CD14-positive monocyte (primary cell): ENCODE measurements at regions not wholly inside any gene's neighbourhood (a gene's known extent, or its start where the extent isn't known, plus 50 kb on each side); places are given as distances from the start of the nearest gene placed in this dataset.

Source experiments
- DNase-seq, 3 donors: peaks; one replicate each; pipeline ENCODE4 v3.0.0-alpha.2; 2011 to 2022
- H2AFZ ChIP-seq: 2 replicates; pipeline ENCODE4 v1.6.0; 2012; ENCODE audit warnings: mild to moderate bottlenecking, low read depth, low read length, inconsistent platforms; ENCODE audit not compliant: insufficient read depth, poor library complexity, severe bottlenecking
- H3K27ac ChIP-seq, 2 donors: 1 replicate in 1 of 2; 2 replicates in 1 of 2; pipeline ENCODE4 v1.5.1; 2012 to 2013; ENCODE audit warnings: low read length in 2 of 2, control low read depth in 1 of 2, inconsistent platforms in 1 of 2, low read depth in 1 of 2, mild to moderate bottlenecking in 1 of 2
- H3K27me3 ChIP-seq, 2 donors: one replicate each; pipeline versions ENCODE4 v1.6.0 to v1.6.1; 2011 to 2013; ENCODE audit warnings: low read length in 2 of 2; ENCODE audit not compliant: control insufficient read depth in 2 of 2, insufficient read depth in 2 of 2
- H3K36me3 ChIP-seq, 2 donors: replicated peaks in 1 of 2; 1 replicate in 1 of 2; 2 replicates in 1 of 2; pipeline versions ENCODE4 v1.5.1 to v1.6.1; 2012 to 2013; ENCODE audit warnings: low read length in 2 of 2, control low read depth in 1 of 2, inconsistent platforms in 1 of 2, mild to moderate bottlenecking in 1 of 2; ENCODE audit not compliant: insufficient read depth in 2 of 2, control insufficient read depth in 1 of 2
- H3K4me1 ChIP-seq, 2 donors: 1 replicate in 1 of 2; 2 replicates in 1 of 2; pipeline versions ENCODE4 v1.5.1 to v1.6.1; 2012 to 2013; ENCODE audit warnings: low read length in 2 of 2, control low read depth in 1 of 2, inconsistent platforms in 1 of 2, mild to moderate bottlenecking in 1 of 2, moderate library complexity in 1 of 2; ENCODE audit not compliant: insufficient read depth in 2 of 2, control insufficient read depth in 1 of 2
- H3K4me2 ChIP-seq: replicated peaks from 2 replicates; pipeline ENCODE3; 2012; ENCODE audit warnings: low read length, moderate library complexity, mild to moderate bottlenecking; ENCODE audit not compliant: poor library complexity, severe bottlenecking; ENCODE audit errors: extremely low read depth
- H3K4me3 ChIP-seq, 3 experiments: fragments of 200-600 bp in 1 of 3; sonication (generic) in 1 of 3; replicated peaks in 1 of 3; 1 replicate in 2 of 3; 2 replicates in 1 of 3; pipeline ENCODE4 v1.5.1; 2011 to 2013; ENCODE audit warnings: low read length in 3 of 3, mild to moderate bottlenecking in 3 of 3, control low read depth in 2 of 3, low read depth in 2 of 3, inconsistent platforms in 1 of 3, moderate library complexity in 1 of 3
- H3K79me2 ChIP-seq: 2 replicates; pipeline ENCODE4 v1.6.0; 2012; ENCODE audit warnings: mild to moderate bottlenecking, control low read depth, inconsistent platforms, low read length, moderate library complexity; ENCODE audit not compliant: insufficient read depth
- H3K9ac ChIP-seq: 2 replicates; pipeline ENCODE4 v1.6.0; 2017; ENCODE audit warnings: low read length, mild to moderate bottlenecking; ENCODE audit not compliant: insufficient read depth, poor library complexity, severe bottlenecking
- H3K9me3 ChIP-seq, 2 donors: replicated peaks in 1 of 2; 1 replicate in 1 of 2; 2 replicates in 1 of 2; pipeline versions ENCODE4 v1.5.1 to v1.6.1; 2012 to 2013; ENCODE audit warnings: low read length in 2 of 2, control low read depth in 1 of 2; ENCODE audit not compliant: control insufficient read depth in 1 of 2, insufficient read depth in 1 of 2
- H4K20me1 ChIP-seq: 2 replicates; pipeline ENCODE4 v1.6.0; 2012; ENCODE audit warnings: mild to moderate bottlenecking, low read length, control low read depth, moderate library complexity; ENCODE audit not compliant: insufficient read depth
- H3K27ac Mint-ChIP-seq, 7 donors: one replicate each; pipeline ENCODE4 v1.8.0; 2020; ENCODE audit warnings: mild to moderate bottlenecking in 7 of 7, mixed read lengths in 7 of 7, moderate library complexity in 6 of 7, inconsistent platforms in 2 of 7
- H3K27me3 Mint-ChIP-seq, 3 donors: one replicate each; pipeline ENCODE4 v1.8.0; 2021 to 2022; ENCODE audit warnings: low read depth in 3 of 3, mild to moderate bottlenecking in 3 of 3, mixed read lengths in 3 of 3, moderate library complexity in 3 of 3, inconsistent platforms in 1 of 3
- H3K36me3 Mint-ChIP-seq, 2 donors: one replicate each; pipeline ENCODE4 v1.8.0; 2020; ENCODE audit warnings: mixed read lengths in 2 of 2, inconsistent platforms in 1 of 2, mild to moderate bottlenecking in 1 of 2
- H3K4me1 Mint-ChIP-seq: one replicate; pipeline ENCODE4 v1.8.0; 2020; ENCODE audit warnings: mild to moderate bottlenecking, mixed read lengths
- H3K4me3 Mint-ChIP-seq, 2 donors: one replicate each; pipeline ENCODE4 v1.8.0; 2020; ENCODE audit warnings: mild to moderate bottlenecking in 2 of 2, mixed read lengths in 2 of 2, moderate library complexity in 1 of 2
- H3K9me3 Mint-ChIP-seq, 7 donors: one replicate each; pipeline ENCODE4 v1.8.0; 2020 to 2022; ENCODE audit warnings: mixed read lengths in 7 of 7, mild to moderate bottlenecking in 6 of 7, moderate library complexity in 6 of 7, inconsistent platforms in 2 of 7
- CTCF ChIP-seq: fragments of 200-600 bp; IDR thresholded peaks from one replicate; pipeline ENCODE4 v1.8.0; 2022; ENCODE audit warnings: antibody characterized with exemption, mild to moderate bottlenecking
- WGBS: methylation state at CpG from one replicate; pipeline ENCODE4 v1.1.5; 2013; ENCODE audit warnings: missing lambda C conversion rate; ENCODE audit not compliant: insufficient coverage; 5-methylcytosine and 5-hydroxymethylcytosine counted together
- intact Hi-C, 2 donors: fragments of 100-400 bp; cut with micrococcal nuclease; formaldehyde crosslinking; loops; one replicate each; pipeline versions ENCODE4 v1.15.0 to v1.15.1; 2023

GRCh38 chr2:176573612-176574483, 304.6 kb downstream of the MTX2 start:
- Mint-ChIP-seq H3K36me3 (no peaks in the 10 kb centered on the region), H3K27me3 (peaks cover 3 to 11% (median 6%) of the 10 kb centered on the region in 3 donors), H3K27ac (no peak overlapping the region), H3K9me3 (peaks cover 0 to 2% (median 0%) of the 10 kb centered on the region in 7 donors), H3K4me3 (no peak overlapping the region), H3K4me1 (no peaks in the 10 kb centered on the region)
- intact Hi-C loops = no loop called here
- Histone ChIP-seq H4K20me1 (no peaks in the 10 kb centered on the region), H3K4me3 (no peak overlapping the region), H2AFZ (no peak overlapping the region), H3K79me2 (no peaks in the 10 kb centered on the region), H3K36me3 (no peaks in the 10 kb centered on the region), H3K4me2 (no peak overlapping the region), H3K9ac (no peak overlapping the region), H3K4me1 (no peaks in the 10 kb centered on the region), H3K9me3 (no peaks in the 10 kb centered on the region), H3K27ac (no peak overlapping the region), H3K27me3 (peaks cover 0 to 2% of the 10 kb centered on the region in 2 donors)
- WGBS = 100% methylated on average over 2 of the region's 4 CpGs
- TF ChIP-seq CTCF = no peak
- no peak for DNase-seq

- no peak overlapping the region for H3K4me3 Mint-ChIP-seq
- TF ChIP-seq CTCF = no peak
- no peaks in the 10 kb centered on the region for H3K36me3 Mint-ChIP-seq
- no peak overlapping the region for H3K27ac Mint-ChIP-seq
- Histone ChIP-seq H3K4me3 (no peak overlapping the region), H3K4me2 (no peak overlapping the region), H2AFZ (no peak overlapping the region), H4K20me1 (no peaks in the 10 kb centered on the region), H3K9me3 (no peaks in the 10 kb centered on the region), H3K27me3 (no peaks in the 10 kb centered on the region), H3K4me1 (no peaks in the 10 kb centered on the region), H3K79me2 (no peaks in the 10 kb centered on the region), H3K27ac (no peak overlapping the region), H3K9ac (no peak overlapping the region), H3K36me3 (no peaks in the 10 kb centered on the region)
- H3K27me3 Mint-ChIP-seq = peaks cover 3 to 8% (median 6%) of the 10 kb centered on the region in 3 donors
- peaks cover 0 to 6% (median 0%) of the 10 kb centered on the region in 7 donors for H3K9me3 Mint-ChIP-seq
- no peaks in the 10 kb centered on the region for H3K4me1 Mint-ChIP-seq
- DNase-seq = no peak
- WGBS = 93% methylated on average over 7 of the region's 9 CpGs
- intact Hi-C loops = no loop called here
Observed at GRCh38 chr2:176574484-176575236, 305.4 kb downstream of the MTX2 start.
